ENCODE measurements at regions not wholly inside any gene's neighbourhood (a gene's known extent, or its start where the extent isn't known, plus 50 kb on each side); places are given as distances from the start of the nearest gene placed in this dataset.
"Not testable (repeated sequence)": the region's sequence is repeated elsewhere in the genome, so short reads cannot be mapped to it uniquely, and the experiment has no call there.

DNA sequence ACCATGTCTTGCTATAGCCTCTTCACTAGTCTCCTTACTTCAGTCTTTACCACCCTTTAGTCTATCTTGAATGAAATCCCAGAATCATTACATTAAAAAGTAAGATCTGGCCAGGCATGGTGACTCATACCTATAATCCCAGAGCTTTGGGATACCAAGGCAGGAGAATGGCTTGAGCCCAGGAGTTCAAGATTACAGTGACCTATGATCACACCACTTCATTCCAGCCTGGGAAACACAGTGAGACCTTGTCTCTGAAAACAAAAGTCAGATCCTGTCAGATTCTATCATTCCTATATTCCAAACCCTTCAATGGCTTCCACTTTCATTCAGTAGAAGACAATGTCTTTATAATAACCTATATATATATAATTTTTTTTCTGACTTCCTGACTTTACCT is 237.7 kb downstream of the UBE2NL start:
- H3K9me3 Mint-ChIP-seq; H3K4me3 Mint-ChIP-seq; H3K27me3 Mint-ChIP-seq; H3K4me1 Mint-ChIP-seq; H3K27ac Mint-ChIP-seq; ATAC-seq (ENCODE audit: low read depth); POLR2A ChIA-PET; H3K36me3 Mint-ChIP-seq; DNase-seq: not testable (repeated sequence)

DNA sequence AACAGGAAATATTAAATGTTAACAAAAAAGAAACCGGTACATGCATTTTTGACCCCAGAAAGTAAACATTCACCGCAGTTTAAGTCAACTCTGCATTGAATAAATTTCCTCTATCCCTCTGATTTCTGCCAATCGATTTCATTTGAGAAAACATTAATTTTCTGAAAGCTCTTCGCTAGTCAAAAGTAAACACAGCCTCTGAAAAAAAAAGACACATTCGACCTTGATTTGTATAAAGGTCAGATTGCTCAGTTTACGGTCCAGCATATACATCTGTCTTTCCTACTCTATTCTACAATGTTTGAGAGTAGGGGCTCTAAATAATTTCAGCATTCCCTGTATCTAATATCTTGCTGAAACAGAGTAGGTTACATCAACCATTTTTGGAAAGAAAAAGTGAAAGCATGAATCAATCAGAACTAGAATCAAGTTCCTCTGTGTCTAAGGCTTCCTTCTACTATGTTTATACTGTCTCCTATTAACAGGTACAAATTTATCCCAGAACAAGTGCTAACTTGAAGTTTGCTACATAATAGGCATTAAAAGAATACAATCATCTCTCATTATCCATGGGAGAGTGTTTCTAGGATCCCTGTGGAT is 243.8 kb downstream of the UBE2NL start:
- ATAC-seq (ENCODE audit: low read depth); H3K4me1 Mint-ChIP-seq; DNase-seq; H3K4me3 Mint-ChIP-seq; H3K9me3 Mint-ChIP-seq; H3K27me3 Mint-ChIP-seq; H3K36me3 Mint-ChIP-seq; H3K27ac Mint-ChIP-seq; POLR2A ChIA-PET: not testable (repeated sequence)

DNA sequence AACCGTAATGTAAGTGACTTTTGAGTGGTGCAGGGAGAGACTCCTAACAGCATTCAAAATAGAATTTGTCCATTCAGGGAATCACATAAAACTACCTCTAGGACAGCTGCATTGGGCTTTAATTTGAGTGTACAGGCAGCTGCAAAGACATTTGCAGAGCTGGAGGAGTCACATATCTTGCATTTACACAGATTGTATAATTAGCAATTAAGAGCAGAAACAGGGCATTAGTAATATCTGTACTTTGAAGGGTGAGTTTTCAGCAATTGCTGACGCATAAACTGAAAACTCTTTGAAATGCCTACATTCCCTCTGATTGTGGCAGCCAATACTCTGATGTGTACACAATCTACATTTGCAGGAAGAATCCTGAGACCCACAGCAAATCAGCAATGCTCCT is 245.6 kb downstream of the UBE2NL start:
- H3K4me3 Mint-ChIP-seq; H3K9me3 Mint-ChIP-seq; ATAC-seq (ENCODE audit: low read depth); POLR2A ChIA-PET; H3K4me1 Mint-ChIP-seq; DNase-seq; H3K36me3 Mint-ChIP-seq; H3K27ac Mint-ChIP-seq; H3K27me3 Mint-ChIP-seq: not testable (repeated sequence)

DNA sequence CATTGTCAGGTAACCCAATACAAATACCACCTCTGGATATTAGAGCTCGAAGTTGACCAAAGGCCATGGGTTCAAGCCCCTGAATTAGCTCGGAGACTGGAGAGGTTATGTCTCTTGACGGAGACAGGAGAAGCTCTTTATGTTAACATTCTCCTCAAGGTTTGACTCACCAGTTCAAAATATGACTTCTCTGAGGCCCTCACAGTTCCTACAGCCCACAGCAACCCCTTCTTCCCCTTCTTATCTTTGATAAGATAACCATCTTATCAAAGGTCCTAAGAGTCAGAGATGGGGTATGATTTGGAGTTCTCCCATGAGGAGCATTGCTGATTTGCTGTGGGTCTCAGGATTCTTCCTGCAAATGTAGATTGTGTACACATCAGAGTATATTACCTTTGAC is 246.6 kb downstream of the UBE2NL start:
- POLR2A ChIA-PET; ATAC-seq (ENCODE audit: low read depth): not testable (repeated sequence)

DNA sequence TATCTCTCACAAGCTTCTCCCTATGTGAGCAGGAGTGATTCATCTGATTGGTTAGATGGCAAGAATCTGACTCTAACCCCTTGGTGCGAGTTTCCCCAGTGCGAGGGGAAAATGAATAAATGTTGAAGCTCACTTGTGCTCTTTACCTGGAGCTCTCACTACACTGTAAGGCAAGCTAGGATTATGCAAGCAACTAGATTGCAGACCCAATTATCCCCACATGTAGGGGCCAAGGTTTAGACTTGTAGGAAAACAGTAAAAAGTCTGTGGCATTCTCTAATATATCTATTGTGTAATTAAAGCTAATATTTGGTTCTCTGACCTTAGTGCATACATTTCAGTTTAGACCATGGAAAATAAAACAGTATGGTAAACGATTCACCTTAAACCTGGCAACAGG is 247.2 kb downstream of the UBE2NL start:
- H3K4me3 Mint-ChIP-seq; H3K9me3 Mint-ChIP-seq; H3K4me1 Mint-ChIP-seq; DNase-seq; POLR2A ChIA-PET; H3K27me3 Mint-ChIP-seq; H3K36me3 Mint-ChIP-seq; H3K27ac Mint-ChIP-seq; ATAC-seq (ENCODE audit: low read depth): not testable (repeated sequence)

More for the DNA sequence above, 246.6 kb downstream of the UBE2NL start:
- not testable (repeated sequence) for H3K4me3 Mint-ChIP-seq, H3K9me3 Mint-ChIP-seq, DNase-seq, H3K4me1 Mint-ChIP-seq, H3K36me3 Mint-ChIP-seq, H3K27me3 Mint-ChIP-seq, H3K27ac Mint-ChIP-seq

DNA sequence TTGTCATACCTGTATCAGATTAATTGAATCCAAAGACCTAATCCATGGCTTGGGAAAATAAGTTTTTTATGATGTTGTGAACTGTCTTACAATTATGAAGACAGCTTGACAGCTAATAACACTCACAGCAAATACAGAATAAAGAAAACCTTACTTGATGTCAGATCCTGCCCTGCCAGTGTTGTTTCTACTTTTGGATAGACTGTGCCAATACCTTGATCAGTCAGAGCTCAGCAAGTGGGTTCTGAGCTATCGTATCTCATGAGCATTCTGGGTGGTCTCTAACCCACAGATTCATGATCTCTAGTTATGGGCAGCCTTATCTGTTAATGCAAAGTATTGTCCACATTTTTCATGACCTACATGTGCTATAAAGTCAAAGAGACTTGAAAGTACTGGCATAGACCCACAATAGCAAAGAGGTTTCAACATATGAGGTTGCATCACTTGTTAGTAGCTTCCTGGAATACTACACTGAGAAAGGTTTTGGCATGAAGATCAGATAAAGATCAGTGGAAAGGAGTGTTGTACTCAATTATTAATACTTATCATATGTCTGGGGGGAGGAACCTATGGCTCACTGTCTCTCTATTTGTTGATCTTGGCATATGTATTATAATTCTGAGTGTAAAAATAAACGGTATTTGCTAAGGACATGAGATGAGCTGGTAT is 250.7 kb downstream of the UBE2NL start:
- ATAC-seq (ENCODE audit: low read depth); DNase-seq; H3K36me3 Mint-ChIP-seq; POLR2A ChIA-PET; H3K27me3 Mint-ChIP-seq; H3K4me3 Mint-ChIP-seq; H3K27ac Mint-ChIP-seq; H3K9me3 Mint-ChIP-seq; H3K4me1 Mint-ChIP-seq: not testable (repeated sequence)

DNA sequence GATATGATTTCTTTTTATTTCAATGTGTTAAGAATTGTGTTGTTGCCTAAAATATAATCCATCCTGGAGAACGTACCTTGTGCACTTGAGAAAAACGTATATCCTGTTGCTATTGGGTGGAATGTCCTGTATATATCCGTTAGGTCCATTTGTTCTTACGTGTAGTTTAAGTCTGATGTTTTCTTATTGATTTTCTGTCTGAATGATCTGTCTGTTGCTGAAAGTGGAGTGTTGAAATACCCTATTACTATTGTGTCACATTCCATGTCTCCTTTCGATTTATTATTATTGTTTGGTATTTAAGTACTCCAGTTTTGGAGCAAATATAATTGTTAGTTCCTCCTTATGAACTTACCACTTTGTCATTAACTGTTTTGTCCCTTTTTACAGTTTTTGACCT is 270.6 kb downstream of the UBE2NL start:
- H3K36me3 Mint-ChIP-seq; DNase-seq; H3K27me3 Mint-ChIP-seq; H3K4me3 Mint-ChIP-seq; POLR2A ChIA-PET; H3K27ac Mint-ChIP-seq; H3K4me1 Mint-ChIP-seq; H3K9me3 Mint-ChIP-seq; ATAC-seq (ENCODE audit: low read depth): not testable (repeated sequence)

DNA sequence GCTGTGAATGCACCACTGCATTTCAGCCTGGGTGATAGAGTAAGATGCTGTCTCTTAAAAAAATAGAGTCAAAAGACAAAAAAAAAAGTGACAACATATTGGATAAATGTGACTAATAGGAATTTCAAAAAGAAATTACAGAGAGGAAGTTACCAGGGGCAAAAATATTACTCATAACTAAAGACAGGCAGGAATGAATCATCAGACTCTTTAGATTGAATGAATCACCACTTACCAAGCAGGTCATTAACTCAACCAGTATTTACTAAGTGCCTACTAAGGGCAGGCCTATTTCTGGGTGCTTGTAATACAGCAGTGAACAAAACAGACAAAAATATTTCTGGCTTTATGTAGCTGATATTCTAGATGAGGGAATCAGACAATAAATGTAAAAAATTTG is 301.3 kb downstream of the UBE2NL start:
- H3K9me3 Mint-ChIP-seq; H3K27ac Mint-ChIP-seq; H3K36me3 Mint-ChIP-seq; DNase-seq; POLR2A ChIA-PET; H3K27me3 Mint-ChIP-seq; ATAC-seq (ENCODE audit: low read depth); H3K4me3 Mint-ChIP-seq; H3K4me1 Mint-ChIP-seq: not testable (repeated sequence)

DNA sequence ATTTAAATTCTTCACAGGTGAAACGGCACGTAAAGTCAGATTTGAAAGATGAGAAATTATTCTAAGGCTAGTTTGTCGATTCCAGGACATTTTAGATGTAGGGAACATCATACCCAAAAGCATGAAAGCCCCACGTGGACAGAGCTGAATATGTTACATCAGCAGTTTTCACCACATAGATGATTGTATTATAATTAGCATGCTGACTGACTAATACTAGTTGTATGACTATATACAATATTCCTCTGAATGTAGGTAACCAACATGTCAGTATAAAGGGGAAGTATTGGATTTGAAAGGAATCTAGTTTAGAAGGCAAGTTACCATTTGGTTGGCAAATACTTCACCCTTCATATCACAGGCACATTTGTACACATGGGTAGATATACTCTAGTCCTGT is 304.6 kb downstream of the UBE2NL start:
- ATAC-seq (ENCODE audit: low read depth); H3K9me3 Mint-ChIP-seq; H3K27me3 Mint-ChIP-seq; H3K36me3 Mint-ChIP-seq; H3K4me3 Mint-ChIP-seq; H3K4me1 Mint-ChIP-seq; DNase-seq; H3K27ac Mint-ChIP-seq; POLR2A ChIA-PET: not testable (repeated sequence)

DNA sequence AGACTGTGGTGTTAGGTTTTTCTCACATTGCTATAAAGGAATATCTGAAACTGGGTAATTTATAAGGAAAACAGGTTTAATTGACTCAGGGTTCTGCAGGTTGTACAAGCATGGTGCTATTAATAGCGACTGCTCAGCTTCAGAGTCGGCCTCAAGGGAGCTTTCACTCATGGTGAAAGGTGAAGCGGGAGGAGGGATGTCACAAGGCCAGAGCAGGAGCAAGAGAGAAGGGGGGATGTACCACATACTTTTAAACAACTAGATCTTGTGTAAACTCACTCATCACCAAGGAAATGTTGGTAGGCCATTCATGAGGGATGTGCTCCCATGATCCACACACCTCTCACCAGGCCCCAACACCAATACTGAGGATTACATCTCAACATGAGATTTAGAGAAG is 313.2 kb downstream of the UBE2NL start:
- H3K9me3 Mint-ChIP-seq; H3K36me3 Mint-ChIP-seq; DNase-seq; H3K4me3 Mint-ChIP-seq; H3K27me3 Mint-ChIP-seq; H3K27ac Mint-ChIP-seq; ATAC-seq (ENCODE audit: low read depth); POLR2A ChIA-PET; H3K4me1 Mint-ChIP-seq: not testable (repeated sequence)

DNA sequence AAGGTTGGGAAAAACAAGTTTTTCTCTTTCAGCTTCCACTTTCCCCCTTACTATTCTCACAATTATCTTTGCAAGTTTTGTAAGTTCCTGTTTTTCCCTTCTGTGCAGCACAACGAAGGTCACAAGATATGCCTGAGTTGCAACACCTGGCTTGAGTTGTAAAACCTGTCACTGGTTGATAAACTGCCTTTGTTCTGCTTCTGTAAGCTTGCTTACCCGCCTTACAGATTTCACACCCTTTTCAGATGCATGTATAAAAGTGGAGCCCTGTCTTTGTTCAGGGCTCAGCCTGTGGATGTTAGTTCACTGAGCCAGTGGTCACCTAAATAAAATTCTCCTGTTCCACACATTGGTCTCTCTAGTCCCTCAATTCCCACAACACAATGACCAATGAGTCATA is 318.9 kb downstream of the UBE2NL start:
- POLR2A ChIA-PET; H3K27me3 Mint-ChIP-seq; H3K9me3 Mint-ChIP-seq; ATAC-seq (ENCODE audit: low read depth); H3K36me3 Mint-ChIP-seq; H3K4me3 Mint-ChIP-seq; H3K4me1 Mint-ChIP-seq; H3K27ac Mint-ChIP-seq; DNase-seq: not testable (repeated sequence)

DNA sequence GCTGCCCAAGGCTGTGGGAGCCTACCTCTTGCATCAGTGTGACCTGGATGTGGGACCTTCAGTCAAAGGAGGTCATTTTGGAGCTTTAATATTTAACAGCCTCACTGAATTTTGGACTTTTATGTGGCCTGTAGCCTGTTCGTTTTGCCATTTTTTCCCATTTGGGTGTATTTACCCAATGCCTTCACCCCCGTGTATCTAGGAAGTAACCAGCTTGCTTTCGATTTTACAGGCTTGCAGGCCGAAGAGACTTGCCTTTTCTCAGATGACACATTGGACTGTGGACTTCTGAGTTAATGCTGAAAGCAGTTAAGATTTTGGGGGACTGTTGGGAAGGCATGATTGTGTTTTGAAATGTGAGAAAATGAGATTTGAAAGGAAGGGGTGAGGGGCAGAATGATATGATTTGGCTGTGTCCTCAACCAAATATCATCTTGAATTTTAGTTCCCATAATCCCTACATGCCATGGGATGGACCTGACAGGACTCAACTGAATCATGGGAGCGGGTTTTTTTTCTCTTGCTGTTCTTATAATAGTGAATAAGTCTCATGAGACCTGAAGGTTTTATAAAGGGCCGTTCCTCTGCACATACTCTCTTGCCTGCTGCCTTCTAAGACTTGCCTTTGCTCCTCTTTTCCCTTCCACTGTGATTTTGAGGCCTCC is 324.6 kb downstream of the UBE2NL start:
- H3K27ac Mint-ChIP-seq; H3K36me3 Mint-ChIP-seq; DNase-seq; H3K4me3 Mint-ChIP-seq; POLR2A ChIA-PET; ATAC-seq (ENCODE audit: low read depth); H3K27me3 Mint-ChIP-seq; H3K9me3 Mint-ChIP-seq; H3K4me1 Mint-ChIP-seq: not testable (repeated sequence)

DNA sequence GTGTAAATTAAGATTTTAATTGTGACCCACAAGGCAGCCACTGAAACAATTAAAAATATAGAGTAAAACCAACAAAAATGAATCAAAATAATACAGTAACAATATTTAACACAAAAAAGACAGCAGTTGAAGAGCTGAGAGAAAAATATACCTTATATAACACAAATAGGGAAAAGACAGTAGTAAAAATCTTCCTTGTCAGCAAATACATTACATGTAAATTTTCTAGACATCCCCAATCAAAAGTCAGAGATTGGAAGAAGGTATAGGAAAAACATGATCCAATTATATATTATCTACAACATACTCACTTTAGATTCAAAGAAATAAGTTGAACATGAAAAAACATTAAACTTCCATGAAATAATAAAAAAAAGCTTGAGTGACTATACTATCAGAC is 330.8 kb downstream of the UBE2NL start:
- DNase-seq: no peak
- H3K27me3 Mint-ChIP-seq: no peaks in the 10 kb centered on the region
- ATAC-seq (ENCODE audit: low read depth): no peak
- H3K4me1 Mint-ChIP-seq: no peaks in the 10 kb centered on the region
- no peaks in the 10 kb centered on the region for H3K9me3 Mint-ChIP-seq
- POLR2A ChIA-PET: no interaction called here
- no peaks in the 10 kb centered on the region for H3K36me3 Mint-ChIP-seq
- no peak overlapping the region for H3K4me3 Mint-ChIP-seq
- H3K27ac Mint-ChIP-seq: no peak overlapping the region

DNA sequence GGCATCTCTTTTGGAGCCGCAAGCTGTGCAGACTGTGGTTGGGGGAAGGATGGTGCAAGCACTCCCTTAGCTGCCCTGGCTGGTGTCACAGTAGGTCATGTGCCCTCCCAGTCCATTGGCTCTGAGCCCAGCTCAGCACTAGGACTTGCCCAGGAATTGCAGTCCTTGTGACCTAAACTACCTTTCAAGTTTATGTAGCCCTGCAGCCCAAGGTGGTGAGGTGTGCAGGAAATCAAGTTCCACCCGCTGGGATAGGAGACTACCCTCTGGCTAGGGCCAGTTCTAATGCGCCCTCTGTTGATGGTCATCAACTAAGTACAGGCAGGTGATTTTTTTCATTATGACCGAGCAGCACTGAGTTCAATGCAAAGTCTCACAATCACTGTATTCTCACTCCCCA is 335.2 kb downstream of the UBE2NL start:
- H3K4me1 Mint-ChIP-seq: no peaks in the 10 kb centered on the region
- H3K9me3 Mint-ChIP-seq: no peaks in the 10 kb centered on the region
- no peaks in the 10 kb centered on the region for H3K27me3 Mint-ChIP-seq
- DNase-seq: no peak
- ATAC-seq (ENCODE audit: low read depth): no peak
- POLR2A ChIA-PET: no interaction called here
- no peak overlapping the region for H3K4me3 Mint-ChIP-seq
- no peaks in the 10 kb centered on the region for H3K36me3 Mint-ChIP-seq
- no peak overlapping the region for H3K27ac Mint-ChIP-seq

Measured in activated naive CD8-positive, alpha-beta T cell treated with anti-CD3 and anti-CD28 coated beads, Interleukin-2, amount 10 ng/mL, durations not matched to agents 7 days and 5 days (primary cell).